Esophagus squamous epithelium (tissue), 4 donors: ENCODE measurements at regions not wholly inside any gene's neighbourhood (a gene's known extent, or its start where the extent isn't known, plus 50 kb on each side); places are given as distances from the start of the nearest gene placed in this dataset.

Source experiments
- CTCF ChIP-seq, 6 experiments: fragments of 450-650 bp in 4 of 6; fragments of 200-600 bp in 2 of 6; sonication (generic) in 2 of 6; IDR thresholded peaks; one replicate each; pipeline ENCODE4 v1.5.1; 2016 to 2019; ENCODE audit warnings: antibody characterized with exemption in 6 of 6, mild to moderate bottlenecking in 4 of 6, moderate library complexity in 4 of 6
- POLR2A ChIP-seq, 4 donors: fragments of 450-650 bp; IDR thresholded peaks; one replicate each; pipeline ENCODE4 v1.6.1; 2017; ENCODE audit warnings: antibody characterized with exemption in 4 of 4, mild to moderate bottlenecking in 4 of 4, moderate library complexity in 3 of 4

GRCh38 chr1:219520241-219520640 lies 92.7 kb downstream of the ZC3H11B start:
- no peak for TF ChIP-seq CTCF (IDR thresholded peaks at IDR 0.05)
- TF ChIP-seq POLR2A (IDR thresholded peaks at IDR 0.05) = no peak
